HTR-8/SVneo (cell line): ENCODE measurements at regions not wholly inside any gene's neighbourhood (a gene's known extent, or its start where the extent isn't known, plus 50 kb on each side); places are given as distances from the start of the nearest gene placed in this dataset.
"Not testable (repeated sequence)": the region's sequence is repeated elsewhere in the genome, so short reads cannot be mapped to it uniquely, and the experiment has no call there.

Experiments
- DNase-seq: peaks from one replicate; pipeline ENCODE4 v3.0.0; 2011; ENCODE audit warnings: low spot score, mixed read lengths; ENCODE audit not compliant: insufficient read length
- FAIRE-seq: peaks from 2 replicates; lab custom pipeline; 2011; peaks lifted over from hg19 to GRCh38; lab: Jason Lieb, UNC

DNA sequence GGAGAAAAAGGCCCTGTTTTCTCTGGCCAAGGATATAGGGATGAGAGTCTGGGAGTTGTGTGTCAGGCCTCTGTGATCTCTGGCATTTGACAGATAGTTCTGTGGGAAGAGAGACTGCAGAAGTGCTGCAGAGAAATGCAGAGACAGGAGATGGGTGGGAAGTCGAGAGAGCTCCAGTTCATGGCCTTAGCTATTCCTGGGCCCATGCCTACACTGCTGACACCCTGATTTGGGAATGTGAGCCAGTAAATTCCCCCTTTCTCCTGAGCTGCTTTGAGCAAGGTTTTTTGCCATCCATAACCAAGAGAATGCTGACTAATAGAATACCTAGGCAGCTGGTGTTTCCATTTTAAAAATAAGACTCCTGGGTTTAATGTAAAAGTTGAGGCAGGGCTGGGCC lies 59.3 kb downstream of the EBLN2 start:
- FAIRE-seq (no peak), DNase-seq (no peak)

DNA sequence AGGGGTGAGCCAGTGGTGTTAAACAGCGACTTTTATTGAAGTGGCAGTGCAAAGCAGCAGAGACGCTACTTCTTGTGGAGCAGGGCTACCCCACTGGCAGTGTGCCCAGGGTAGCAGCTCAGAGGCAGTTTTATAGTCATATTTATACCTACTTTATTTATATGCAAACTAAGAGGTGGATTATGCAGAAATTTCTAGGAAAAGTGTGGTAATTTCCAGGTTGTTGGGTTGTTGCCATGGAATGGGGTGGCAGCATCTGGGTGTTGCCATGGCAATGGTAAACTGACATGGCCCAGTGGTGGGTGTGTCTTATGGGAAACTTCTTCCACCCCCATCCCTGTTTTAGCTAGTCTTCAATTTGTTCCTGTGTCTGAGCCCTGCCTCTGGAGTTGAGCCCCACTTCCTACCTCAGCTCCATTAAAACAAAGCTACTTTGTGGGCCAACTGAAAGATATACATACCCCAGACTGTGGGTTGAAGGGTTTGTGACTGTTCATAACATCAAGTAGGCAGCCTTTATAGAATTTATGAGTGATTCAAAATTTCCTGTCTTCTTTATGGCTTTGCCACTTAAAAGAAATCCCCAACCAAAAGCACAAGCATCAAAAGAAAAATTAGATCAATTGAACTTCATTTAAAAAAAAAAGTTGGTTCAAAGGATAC lies 60.3 kb downstream of the EBLN2 start:
- no peak for DNase-seq
- no peak for FAIRE-seq

DNA sequence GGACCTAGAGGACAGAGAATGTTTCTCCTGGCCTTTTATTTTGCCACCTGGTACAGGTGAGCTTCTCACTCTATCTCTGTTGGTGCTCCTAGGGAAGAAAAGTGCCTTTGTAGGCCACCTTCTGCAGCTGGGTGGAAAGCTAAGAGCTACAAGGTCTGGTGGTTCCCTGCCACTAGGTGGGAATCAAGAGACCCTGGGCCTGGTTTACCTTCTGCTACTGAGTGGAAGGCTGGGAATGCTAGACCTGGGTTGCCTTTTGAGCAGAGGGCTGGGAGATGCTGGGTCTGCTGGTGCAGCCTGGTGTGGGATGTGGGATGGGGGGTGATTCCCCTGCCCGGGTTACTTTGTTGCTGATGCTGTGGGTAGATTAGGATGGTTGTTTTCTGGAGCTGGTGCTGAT lies 72.6 kb downstream of the EBLN2 start:
- FAIRE-seq (no peak), DNase-seq (no peak)

- no peak for FAIRE-seq
- DNase-seq = no peak
These were observed 75.5 kb downstream of the EBLN2 start for GRCh38 chr3:73136941-73137340.

- FAIRE-seq (no peak), DNase-seq (no peak)
These were observed 76.4 kb downstream of the EBLN2 start for GRCh38 chr3:73137736-73138403.

DNA sequence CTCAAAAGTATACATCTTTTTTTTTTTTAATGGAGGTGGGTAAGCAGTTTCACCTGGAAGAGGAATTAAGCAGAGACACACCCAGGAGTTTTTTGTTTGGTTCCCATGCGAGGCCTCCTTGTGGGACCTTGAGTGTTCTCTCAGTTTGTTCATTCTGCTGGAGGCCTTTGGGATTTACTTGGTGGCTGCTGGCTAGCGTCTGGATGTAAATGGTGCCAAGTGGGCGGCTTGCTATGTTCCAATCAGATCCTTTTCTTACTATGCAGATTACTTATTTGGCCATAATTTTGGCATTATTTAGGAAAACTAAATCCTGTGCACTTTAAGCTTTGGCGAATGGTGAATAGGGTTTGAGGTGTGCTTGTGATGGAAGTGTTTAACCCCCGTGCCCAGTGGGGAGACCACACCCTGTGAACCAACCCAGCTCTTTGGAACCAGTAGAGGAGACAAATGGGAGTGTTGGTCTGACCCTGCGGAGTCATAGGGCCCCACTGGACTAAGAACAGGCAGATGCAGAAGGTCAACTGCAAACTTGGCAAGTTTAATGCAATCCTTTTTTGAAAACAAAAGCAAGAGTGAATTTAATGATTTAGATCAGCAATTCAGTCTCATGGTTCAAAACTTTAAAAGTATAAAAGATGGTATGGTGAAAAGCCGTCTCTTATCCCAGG lies 79.4 kb downstream of the EBLN2 start:
- DNase-seq (no peak), FAIRE-seq (no peak)

DNA sequence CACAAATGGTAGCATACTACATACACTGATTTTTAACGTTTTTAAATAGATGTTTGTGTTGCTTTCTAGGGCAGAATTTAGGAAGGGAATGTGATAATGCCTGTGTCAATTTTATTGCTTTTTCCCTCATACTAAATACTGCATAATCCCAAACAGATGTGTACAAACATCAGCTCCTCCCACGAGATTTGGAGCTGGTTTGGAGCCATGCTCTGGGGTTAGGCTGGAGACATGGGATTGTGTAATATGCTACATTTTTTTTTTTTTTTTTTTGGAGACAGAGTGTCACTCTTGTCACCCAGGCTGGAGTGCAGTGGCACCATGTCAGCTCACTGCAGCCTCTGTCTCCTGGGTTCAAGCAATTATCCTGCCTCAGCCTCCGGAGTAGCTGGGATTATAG lies 80.1 kb downstream of the EBLN2 start:
- no peak for FAIRE-seq
- DNase-seq = no peak

- FAIRE-seq = no peak
- DNase-seq = no peak
These were observed 81.9 kb downstream of the EBLN2 start for GRCh38 chr3:73143401-73143800.

DNA sequence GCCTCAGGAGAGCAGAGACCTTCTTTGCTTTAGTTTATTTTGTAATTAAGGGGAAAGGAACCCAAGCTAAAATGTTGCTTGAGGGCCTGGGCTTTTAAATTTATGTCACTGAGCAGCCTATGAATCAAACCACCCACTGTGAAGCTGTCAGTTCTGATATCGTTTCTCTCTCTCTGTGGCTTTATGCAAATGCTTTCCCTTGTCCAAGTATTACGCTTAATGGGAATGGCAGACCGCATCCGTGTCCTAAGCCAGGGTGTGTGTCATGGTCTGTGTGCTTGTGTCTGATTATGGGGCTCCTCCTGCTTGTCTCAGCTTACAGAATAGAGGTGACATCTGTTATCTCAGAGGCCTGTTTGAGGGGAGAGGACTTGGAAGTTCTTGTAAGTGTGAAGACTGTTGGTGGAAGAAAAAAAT lies 82.4 kb downstream of the EBLN2 start:
- DNase-seq (no peak), FAIRE-seq (no peak)

GRCh38 chr3:73144276-73144675 lies 82.8 kb downstream of the EBLN2 start:
- FAIRE-seq = no peak
- no peak for DNase-seq

GRCh38 chr3:73144828-73145227 lies 83.4 kb downstream of the EBLN2 start:
- FAIRE-seq (no peak), DNase-seq (no peak)

DNA sequence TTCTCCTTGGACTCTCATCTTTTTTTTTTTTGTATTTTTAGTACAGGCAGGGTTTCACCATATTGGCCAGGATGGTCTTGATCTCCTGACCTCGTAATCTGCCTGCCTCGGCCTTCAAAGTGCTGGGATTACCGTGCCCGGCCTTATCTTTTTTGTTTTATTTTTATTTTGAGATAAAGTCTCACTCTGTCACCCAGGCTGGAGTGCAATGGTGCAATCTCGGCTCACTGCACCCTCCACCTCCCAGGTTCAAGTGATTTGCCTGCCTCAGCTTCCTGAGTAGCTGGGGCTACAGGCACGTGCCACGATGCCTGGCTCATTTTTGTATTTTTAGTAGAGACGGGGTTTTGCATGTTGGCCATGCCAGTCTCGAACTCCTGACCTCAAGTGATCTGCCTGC lies 86.0 kb downstream of the EBLN2 start:
- DNase-seq, FAIRE-seq: not testable (repeated sequence)

GRCh38 chr3:73148206-73148605 lies 86.7 kb downstream of the EBLN2 start:
- no peak for DNase-seq
- no peak for FAIRE-seq

GRCh38 chr3:73148682-73149081 lies 87.2 kb downstream of the EBLN2 start:
- no peak for FAIRE-seq
- no peak for DNase-seq

DNA sequence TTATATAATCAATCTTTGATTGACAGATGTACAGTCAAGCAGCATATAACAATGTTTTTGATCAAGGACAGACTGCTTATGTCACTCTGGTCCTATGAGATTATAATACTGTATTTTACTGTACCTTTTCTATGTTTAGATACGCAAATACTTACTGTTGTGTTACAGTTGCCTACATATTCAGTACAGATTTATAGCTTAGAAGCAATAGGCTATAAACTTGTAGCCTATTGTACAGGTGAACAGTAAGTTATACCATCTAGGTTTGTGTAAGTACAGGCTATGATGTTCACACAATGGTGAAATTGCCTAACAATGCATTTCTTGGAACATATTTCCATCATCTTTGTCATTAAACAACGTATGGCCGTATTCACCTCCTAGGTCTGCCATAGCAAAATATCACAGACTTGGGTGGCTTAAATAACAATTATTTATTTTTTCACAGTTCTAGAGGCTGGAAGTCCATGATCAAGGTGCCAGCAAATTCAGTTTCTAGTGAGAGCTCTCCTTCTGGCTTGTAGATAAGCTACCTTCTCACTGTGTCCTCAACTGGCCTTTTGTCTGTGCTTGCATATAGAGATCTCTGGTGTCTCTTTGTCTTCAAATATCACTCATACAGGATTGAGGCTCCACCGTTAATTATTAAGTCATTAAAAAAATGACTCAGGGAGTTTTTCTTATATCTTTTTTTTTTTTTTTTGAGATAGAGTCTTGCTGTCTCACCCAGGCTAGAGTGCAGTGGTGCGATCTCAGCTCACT lies 89.1 kb downstream of the EBLN2 start:
- DNase-seq (no peak), FAIRE-seq (no peak)

DNA sequence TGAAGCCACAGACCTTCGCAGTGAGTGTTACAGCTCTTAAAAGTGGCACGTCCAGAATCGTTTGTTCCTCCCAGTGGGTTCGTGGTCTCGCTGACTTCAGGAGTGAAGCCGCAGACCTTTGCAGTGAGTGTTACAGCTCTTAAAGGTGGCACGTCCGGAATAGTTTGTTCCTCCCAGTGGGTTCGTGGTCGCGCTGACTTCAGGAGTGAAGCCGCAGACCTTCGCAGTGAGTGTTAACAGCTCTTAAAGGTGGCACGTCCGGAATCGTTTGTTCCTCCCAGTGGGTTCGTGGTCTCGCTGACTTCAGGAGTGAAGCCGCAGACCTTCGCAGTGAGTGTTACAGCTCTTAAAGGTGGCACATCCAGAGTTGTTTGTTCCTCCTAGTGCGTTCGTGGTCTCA lies 91.1 kb downstream of the EBLN2 start:
- FAIRE-seq, DNase-seq: not testable (repeated sequence)

GRCh38 chr3:73153057-73153456 lies 91.6 kb downstream of the EBLN2 start:
- FAIRE-seq, DNase-seq: not testable (repeated sequence)

- DNase-seq, FAIRE-seq: not testable (repeated sequence)
These were observed 92.8 kb downstream of the EBLN2 start for GRCh38 chr3:73154261-73154660.

- DNase-seq, FAIRE-seq: not testable (repeated sequence)
These were observed 94.0 kb downstream of the EBLN2 start for GRCh38 chr3:73155441-73155840.

GRCh38 chr3:73164622-73165021 lies 103.2 kb downstream of the EBLN2 start:
- DNase-seq = no peak
- no peak for FAIRE-seq

DNA sequence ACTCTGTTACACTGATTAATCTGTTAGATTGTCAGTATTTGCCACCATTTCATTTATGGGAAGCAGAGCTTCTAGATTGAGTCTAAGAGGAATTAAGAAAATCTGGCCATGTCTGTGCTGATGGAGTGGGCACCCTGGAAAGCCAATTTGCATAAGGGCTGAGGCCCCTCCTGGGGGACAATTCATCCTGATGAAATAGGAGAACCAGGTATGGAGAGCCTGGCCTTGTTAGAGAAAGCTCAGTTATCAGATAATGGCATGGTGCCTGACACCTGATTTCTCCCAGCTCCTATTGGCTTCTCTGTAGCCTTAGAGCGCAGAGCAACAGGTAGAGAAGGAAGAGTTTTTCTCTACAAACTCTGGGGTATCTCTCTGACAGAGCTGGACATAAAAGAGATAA lies 114.2 kb downstream of the EBLN2 start:
- FAIRE-seq = no peak
- no peak for DNase-seq
